ENCODE measurements at regions not wholly inside any gene's neighbourhood (a gene's known extent, or its start where the extent isn't known, plus 50 kb on each side); places are given as distances from the start of the nearest gene placed in this dataset.

- TF ChIP-seq, protein P1, sequence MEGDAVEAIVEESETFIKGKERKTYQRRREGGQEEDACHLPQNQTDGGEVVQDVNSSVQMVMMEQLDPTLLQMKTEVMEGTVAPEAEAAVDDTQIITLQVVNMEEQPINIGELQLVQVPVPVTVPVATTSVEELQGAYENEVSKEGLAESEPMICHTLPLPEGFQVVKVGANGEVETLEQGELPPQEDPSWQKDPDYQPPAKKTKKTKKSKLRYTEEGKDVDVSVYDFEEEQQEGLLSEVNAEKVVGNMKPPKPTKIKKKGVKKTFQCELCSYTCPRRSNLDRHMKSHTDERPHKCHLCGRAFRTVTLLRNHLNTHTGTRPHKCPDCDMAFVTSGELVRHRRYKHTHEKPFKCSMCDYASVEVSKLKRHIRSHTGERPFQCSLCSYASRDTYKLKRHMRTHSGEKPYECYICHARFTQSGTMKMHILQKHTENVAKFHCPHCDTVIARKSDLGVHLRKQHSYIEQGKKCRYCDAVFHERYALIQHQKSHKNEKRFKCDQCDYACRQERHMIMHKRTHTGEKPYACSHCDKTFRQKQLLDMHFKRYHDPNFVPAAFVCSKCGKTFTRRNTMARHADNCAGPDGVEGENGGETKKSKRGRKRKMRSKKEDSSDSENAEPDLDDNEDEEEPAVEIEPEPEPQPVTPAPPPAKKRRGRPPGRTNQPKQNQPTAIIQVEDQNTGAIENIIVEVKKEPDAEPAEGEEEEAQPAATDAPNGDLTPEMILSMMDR (IDR thresholded peaks at IDR 0.05): no peak
- TF ChIP-seq CHD2 (IDR thresholded peaks at IDR 0.05; ENCODE audit: low read length, partially characterized antibody) (no peak), REST (IDR thresholded peaks at IDR 0.05) (no peak), SMC3 (IDR thresholded peaks at IDR 0.05) (no peak), MAFK (IDR thresholded peaks at IDR 0.05; ENCODE audit: partially characterized antibody) (no peak), NR3C1 (IDR thresholded peaks at IDR 0.05) (no peak)
- TF ChIP-seq, protein P2, sequence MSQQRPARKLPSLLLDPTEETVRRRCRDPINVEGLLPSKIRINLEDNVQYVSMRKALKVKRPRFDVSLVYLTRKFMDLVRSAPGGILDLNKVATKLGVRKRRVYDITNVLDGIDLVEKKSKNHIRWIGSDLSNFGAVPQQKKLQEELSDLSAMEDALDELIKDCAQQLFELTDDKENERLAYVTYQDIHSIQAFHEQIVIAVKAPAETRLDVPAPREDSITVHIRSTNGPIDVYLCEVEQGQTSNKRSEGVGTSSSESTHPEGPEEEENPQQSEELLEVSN (IDR thresholded peaks at IDR 0.05; ENCODE audit: borderline replicate concordance, low read depth): no peak
Observed at GRCh38 chr1:55696891-55697290, 481.7 kb upstream of the USP24 start.
